Esophagus (tissue), 2 donors: ENCODE measurements at regions not wholly inside any gene's neighbourhood (a gene's known extent, or its start where the extent isn't known, plus 50 kb on each side); places are given as distances from the start of the nearest gene placed in this dataset.

ENCODE experiments used
- H3K27ac ChIP-seq, 2 donors: one replicate each; pipeline ENCODE4 v1.5.1; 2013; ENCODE audit warnings: low read depth in 2 of 2, mild to moderate bottlenecking in 2 of 2, inconsistent platforms in 1 of 2, low read length in 1 of 2, moderate library complexity in 1 of 2
- H3K27me3 ChIP-seq, 2 donors: one replicate each; pipeline ENCODE4 v1.6.1; 2013; ENCODE audit warnings: low read length in 2 of 2, control low read depth in 1 of 2, mild to moderate bottlenecking in 1 of 2; ENCODE audit not compliant: insufficient read depth in 2 of 2, control insufficient read depth in 1 of 2
- H3K36me3 ChIP-seq, 2 donors: one replicate each; pipeline ENCODE4 v1.6.1; 2013; ENCODE audit warnings: low read length in 1 of 2; ENCODE audit not compliant: control insufficient read depth in 2 of 2, insufficient read depth in 2 of 2
- H3K4me1 ChIP-seq, 2 donors: one replicate each; pipeline ENCODE4 v1.6.1; 2013; ENCODE audit warnings: low read length in 1 of 2; ENCODE audit not compliant: control insufficient read depth in 2 of 2, insufficient read depth in 2 of 2
- H3K4me3 ChIP-seq, 2 donors: one replicate each; pipeline ENCODE4 v1.5.1; 2013; ENCODE audit warnings: low read length in 2 of 2, mild to moderate bottlenecking in 2 of 2, low read depth in 1 of 2, moderate library complexity in 1 of 2
- H3K9me3 ChIP-seq, 2 donors: one replicate each; pipeline ENCODE4 v1.6.1; 2013; ENCODE audit warnings: mild to moderate bottlenecking in 2 of 2, low read depth in 1 of 2, low read length in 1 of 2, moderate library complexity in 1 of 2; ENCODE audit not compliant: control insufficient read depth in 2 of 2, insufficient read depth in 1 of 2
- WGBS, 2 donors: extraction: QIAGEN DNeasy Blood & Tissue Kit; methylation state at CpG; one replicate each; pipeline ENCODE4 v1.1.7; 2013; 5-methylcytosine and 5-hydroxymethylcytosine counted together
- donor health status: healthy with polysubstance abuse.
- donor health status: Bipolar disorder and iron deficiency.

GRCh38 chr10:3395041-3395440, 222.5 kb upstream of the PITRM1 start:
- Histone ChIP-seq H3K27ac (no peak overlapping the region), H3K4me3 (no peak overlapping the region), H3K27me3 (no peaks in the 10 kb centered on the region), H3K4me1 (peaks cover 0 to 4% of the 10 kb centered on the region in 2 donors), H3K36me3 (no peaks in the 10 kb centered on the region), H3K9me3 (peaks cover 0 to 5% of the 10 kb centered on the region in 2 donors)
- 87 to 88% methylated on average over 3 of the region's 3 CpGs for WGBS, 2 donors

- Histone ChIP-seq H3K36me3 (no peaks in the 10 kb centered on the region), H3K4me1 (no peaks in the 10 kb centered on the region), H3K27me3 (no peaks in the 10 kb centered on the region), H3K9me3 (no peaks in the 10 kb centered on the region), H3K4me3 (no peak overlapping the region), H3K27ac (no peak overlapping the region)
- WGBS, 2 donors: 57 to 60% methylated on average over 2 of the region's 2 CpGs
Observed at GRCh38 chr10:3393958-3394357, 221.4 kb upstream of the PITRM1 start.

- no peaks in the 10 kb centered on the region for H3K9me3 ChIP-seq
- H3K27me3 ChIP-seq: no peaks in the 10 kb centered on the region
- no peak overlapping the region for H3K27ac ChIP-seq
- H3K36me3 ChIP-seq: no peaks in the 10 kb centered on the region
- 78 to 79% methylated on average over 1 of the region's 1 CpG for WGBS, 2 donors
- H3K4me3 ChIP-seq: no peak overlapping the region
- no peaks in the 10 kb centered on the region for H3K4me1 ChIP-seq
Observed at GRCh38 chr10:3391657-3392056, 219.1 kb upstream of the PITRM1 start.

GRCh38 chr10:3389130-3389529, 216.5 kb upstream of the PITRM1 start:
- WGBS, 2 donors: 73 to 79% methylated on average over 10 of the region's 10 CpGs

GRCh38 chr10:3385487-3385886, 212.9 kb upstream of the PITRM1 start:
- WGBS, 2 donors: 99% methylated on average over 2 of the region's 2 CpGs
- Histone ChIP-seq H3K4me3 (no peak overlapping the region), H3K9me3 (no peaks in the 10 kb centered on the region), H3K36me3 (no peaks in the 10 kb centered on the region), H3K27me3 (no peaks in the 10 kb centered on the region), H3K4me1 (no peaks in the 10 kb centered on the region), H3K27ac (no peak overlapping the region)

More at GRCh38 chr10:3389130-3389529, 216.5 kb upstream of the PITRM1 start:
- Histone ChIP-seq H3K9me3 (no peaks in the 10 kb centered on the region), H3K4me3 (no peak overlapping the region), H3K27ac (no peak overlapping the region), H3K27me3 (no peaks in the 10 kb centered on the region), H3K36me3 (no peaks in the 10 kb centered on the region), H3K4me1 (no peaks in the 10 kb centered on the region)

GRCh38 chr10:3382092-3382491, 209.5 kb upstream of the PITRM1 start:
- H3K9me3 ChIP-seq: peaks cover 2 to 6% of the 10 kb centered on the region in 2 donors
- H3K4me3 ChIP-seq: no peak overlapping the region
- H3K27me3 ChIP-seq: no peaks in the 10 kb centered on the region
- H3K27ac ChIP-seq: no peak overlapping the region
- H3K36me3 ChIP-seq: no peaks in the 10 kb centered on the region
- WGBS, 2 donors: 62 to 77% methylated on average over 2 of the region's 2 CpGs
- H3K4me1 ChIP-seq: no peaks in the 10 kb centered on the region

GRCh38 chr10:3380406-3381050, 207.9 kb upstream of the PITRM1 start:
- Histone ChIP-seq H3K27me3 (no peaks in the 10 kb centered on the region), H3K9me3 (peaks cover 2 to 6% of the 10 kb centered on the region in 2 donors), H3K4me3 (no peak overlapping the region), H3K4me1 (no peaks in the 10 kb centered on the region), H3K27ac (no peak overlapping the region), H3K36me3 (no peaks in the 10 kb centered on the region)
- WGBS, 2 donors: 85 to 90% methylated on average over 7 of the region's 7 CpGs

- H3K36me3 ChIP-seq: no peaks in the 10 kb centered on the region
- H3K4me3 ChIP-seq: no peak overlapping the region
- no peaks in the 10 kb centered on the region for H3K27me3 ChIP-seq
- peaks cover 2 to 6% of the 10 kb centered on the region in 2 donors for H3K9me3 ChIP-seq
- no peaks in the 10 kb centered on the region for H3K4me1 ChIP-seq
- H3K27ac ChIP-seq: no peak overlapping the region
- 93 to 95% methylated on average over 17 of the region's 17 CpGs for WGBS, 2 donors
Observed at GRCh38 chr10:3376631-3377030, 204.0 kb upstream of the PITRM1 start.

GRCh38 chr10:3375505-3375904, 202.9 kb upstream of the PITRM1 start:
- H3K36me3 ChIP-seq: no peaks in the 10 kb centered on the region
- 86 to 93% methylated on average over 5 of the region's 5 CpGs for WGBS, 2 donors
- H3K27me3 ChIP-seq: no peaks in the 10 kb centered on the region
- H3K4me1 ChIP-seq: no peaks in the 10 kb centered on the region
- no peak overlapping the region for H3K4me3 ChIP-seq
- no peak overlapping the region for H3K27ac ChIP-seq
- peaks cover 2 to 6% of the 10 kb centered on the region in 2 donors for H3K9me3 ChIP-seq

- 66 to 77% methylated on average over 2 of the region's 2 CpGs for WGBS, 2 donors
- peaks cover 2 to 6% of the 10 kb centered on the region in 2 donors for H3K9me3 ChIP-seq
- H3K27me3 ChIP-seq: no peaks in the 10 kb centered on the region
- H3K27ac ChIP-seq: no peak overlapping the region
- no peaks in the 10 kb centered on the region for H3K36me3 ChIP-seq
- H3K4me3 ChIP-seq: no peak overlapping the region
- no peaks in the 10 kb centered on the region for H3K4me1 ChIP-seq
Observed at GRCh38 chr10:3374914-3375313, 202.3 kb upstream of the PITRM1 start.
